ENCODE measurements at regions not wholly inside any gene's neighbourhood (a gene's known extent, or its start where the extent isn't known, plus 50 kb on each side); places are given as distances from the start of the nearest gene placed in this dataset.

- Histone ChIP-seq H3K27me3 (ENCODE audit: control insufficient read depth in 2 of 2, insufficient read depth in 2 of 2, low read length in 2 of 2) (no peaks in the 10 kb centered on the region), H3K36me3 (ENCODE audit: control insufficient read depth in 2 of 2, extremely low read depth in 1 of 2, insufficient read depth in 2 of 2, low read length in 2 of 2) (no peaks in the 10 kb centered on the region), H3K79me2 (ENCODE audit: control insufficient read depth, insufficient read depth, low read length) (no peaks in the 10 kb centered on the region), H2AFZ (ENCODE audit: low read depth, low read length) (no peak overlapping the region), H4K20me1 (replicated peaks; ENCODE audit: control insufficient read depth, extremely low read depth, insufficient read depth, low read length) (no peaks in the 10 kb centered on the region), H3K9ac (replicated peaks; ENCODE audit: extremely low read depth, insufficient read depth, low read length) (no peak overlapping the region), H3K9me3 (replicated peaks; ENCODE audit: control insufficient read depth, insufficient read depth, low read length) (no peaks in the 10 kb centered on the region), H3K27ac (ENCODE audit: insufficient read depth, low read depth, low read length) (no peak overlapping the region), H3K4me3 (replicated peaks in 1 of 3; ENCODE audit: insufficient read depth in 1 of 3, low read depth in 1 of 3, low read length in 3 of 3) (no peak overlapping the region), H3K4me2 (ENCODE audit: insufficient read depth, low read length) (no peak overlapping the region), H3K4me1 (ENCODE audit: control insufficient read depth, extremely low read depth, insufficient read depth, low read length) (no peaks in the 10 kb centered on the region), H3K9me1 (replicated peaks; ENCODE audit: control insufficient read depth, extremely low read depth, insufficient read depth, low read length) (no peaks in the 10 kb centered on the region)
- CTCF ChIA-PET = interaction anchor here (0.7 to 1.6 kb wide), 2 partner anchors 99 to 103 kb away, joined by 5 to 45 read pairs; no protein-coding TSS in a partner anchor
- no peak for FAIRE-seq
- intact Hi-C loops (cut with micrococcal nuclease) = loop anchor here (1.0 kb wide), 1 partner anchor 103 kb away; no protein-coding TSS in a partner anchor
- TF ChIP-seq POLR2A (IDR thresholded peaks at IDR 0.05; ENCODE audit: low read depth, low read length) (no peak), EZH2 (IDR thresholded peaks at IDR 0.05; ENCODE audit: borderline replicate concordance, low read depth, low read length, severe bottlenecking) (no peak), CTCF (IDR thresholded peaks at IDR 0.05; ENCODE audit: extremely low read depth in 1 of 2, insufficient read depth in 1 of 2, low read depth in 1 of 2, low read length in 2 of 2) (no peak), GATA2 (IDR thresholded peaks at IDR 0.05; ENCODE audit: insufficient read depth, insufficient read length, low read depth, low read length) (no peak), FOS (IDR thresholded peaks at IDR 0.05; ENCODE audit: borderline replicate concordance, insufficient read depth, low read length) (no peak)
- POLR2A ChIA-PET = no interaction called here
- no TSS peak for BruUV-seq (replicated peaks)
- dilution Hi-C loops (cut with MboI; ENCODE audit: extremely low pct_ligation_motif_present, low sequenced_read_pairs) = no loop called here
- DNase-seq (ENCODE audit: low read depth, low spot score) = no peak
Measured at GRCh38 chr5:163305655-163306054, 131.7 kb upstream of the CCNG1 start.

- Histone ChIP-seq H3K4me3 (replicated peaks in 1 of 3; ENCODE audit: insufficient read depth in 1 of 3, low read depth in 1 of 3, low read length in 3 of 3) (no peak overlapping the region), H3K27me3 (ENCODE audit: control insufficient read depth in 2 of 2, insufficient read depth in 2 of 2, low read length in 2 of 2) (no peaks in the 10 kb centered on the region), H3K4me2 (ENCODE audit: insufficient read depth, low read length) (no peak overlapping the region), H3K36me3 (ENCODE audit: control insufficient read depth in 2 of 2, extremely low read depth in 1 of 2, insufficient read depth in 2 of 2, low read length in 2 of 2) (no peaks in the 10 kb centered on the region), H3K79me2 (ENCODE audit: control insufficient read depth, insufficient read depth, low read length) (no peaks in the 10 kb centered on the region), H3K27ac (ENCODE audit: insufficient read depth, low read depth, low read length) (no peak overlapping the region), H3K9ac (replicated peaks; ENCODE audit: extremely low read depth, insufficient read depth, low read length) (no peak overlapping the region), H3K4me1 (ENCODE audit: control insufficient read depth, extremely low read depth, insufficient read depth, low read length) (no peaks in the 10 kb centered on the region), H3K9me1 (replicated peaks; ENCODE audit: control insufficient read depth, extremely low read depth, insufficient read depth, low read length) (no peaks in the 10 kb centered on the region), H2AFZ (ENCODE audit: low read depth, low read length) (no peak overlapping the region), H3K9me3 (replicated peaks; ENCODE audit: control insufficient read depth, insufficient read depth, low read length) (no peaks in the 10 kb centered on the region), H4K20me1 (replicated peaks; ENCODE audit: control insufficient read depth, extremely low read depth, insufficient read depth, low read length) (no peaks in the 10 kb centered on the region)
- POLR2A ChIA-PET = no interaction called here
- dilution Hi-C loops (cut with MboI; ENCODE audit: extremely low pct_ligation_motif_present, low sequenced_read_pairs) = no loop called here
- FAIRE-seq = no peak
- intact Hi-C loops (cut with micrococcal nuclease) = loop anchor here (1.0 kb wide), 1 partner anchor 102 kb away; no protein-coding TSS in a partner anchor
- peak; percentile 1 for DNase-seq (ENCODE audit: low read depth, low spot score)
- TF ChIP-seq EZH2 (IDR thresholded peaks at IDR 0.05; ENCODE audit: borderline replicate concordance, low read depth, low read length, severe bottlenecking) (no peak), GATA2 (IDR thresholded peaks at IDR 0.05; ENCODE audit: insufficient read depth, insufficient read length, low read depth, low read length) (no peak), FOS (IDR thresholded peaks at IDR 0.05; ENCODE audit: borderline replicate concordance, insufficient read depth, low read length) (no peak), CTCF (IDR thresholded peaks at IDR 0.05; ENCODE audit: extremely low read depth in 1 of 2, insufficient read depth in 1 of 2, low read depth in 1 of 2, low read length in 2 of 2) (peak in 1 of 2 donors; percentile 4), MYC (IDR thresholded peaks at IDR 0.05; ENCODE audit: low read depth, low read length) (no peak), JUN (IDR thresholded peaks at IDR 0.05; ENCODE audit: borderline replicate concordance, insufficient read depth, insufficient read length, low read depth) (no peak), POLR2AphosphoS5 (IDR thresholded peaks at IDR 0.05; ENCODE audit: insufficient read depth, low read depth, low read length) (no peak)
- no TSS peak for BruUV-seq (replicated peaks)
- CTCF ChIA-PET = interaction anchor here (0.6 to 1.6 kb wide), 5 partner anchors 19 to 102 kb away, joined by 3 to 45 read pairs (median 5); no protein-coding TSS in a partner anchor
Measured at GRCh38 chr5:163306421-163306820, 131.0 kb upstream of the CCNG1 start.

All from endothelial cell of umbilical vein (primary cell).